ENCODE measurements at regions not wholly inside any gene's neighbourhood (a gene's known extent, or its start where the extent isn't known, plus 50 kb on each side); places are given as distances from the start of the nearest gene placed in this dataset.
"Not testable (repeated sequence)": the region's sequence is repeated elsewhere in the genome, so short reads cannot be mapped to it uniquely, and the experiment has no call there.

DNA sequence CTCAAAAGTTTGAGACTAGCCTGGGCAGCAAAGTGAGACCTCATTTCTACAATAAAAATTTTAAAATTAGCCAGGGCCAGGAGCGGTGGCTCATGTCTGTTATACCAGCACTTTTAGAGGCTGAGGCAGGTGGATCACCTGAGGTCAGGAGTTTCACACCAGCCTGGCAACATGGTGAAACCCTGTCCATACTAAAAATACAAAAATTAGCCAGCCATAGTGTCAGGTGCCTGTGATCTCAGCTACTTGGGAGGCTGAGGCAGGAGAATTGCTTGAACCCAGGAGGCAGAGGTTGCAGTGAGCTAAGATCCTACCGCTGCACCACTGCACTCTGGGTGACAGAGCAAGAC lies 85.1 kb upstream of the MAP4 start:
- DNase-seq: not testable (repeated sequence)

DNA sequence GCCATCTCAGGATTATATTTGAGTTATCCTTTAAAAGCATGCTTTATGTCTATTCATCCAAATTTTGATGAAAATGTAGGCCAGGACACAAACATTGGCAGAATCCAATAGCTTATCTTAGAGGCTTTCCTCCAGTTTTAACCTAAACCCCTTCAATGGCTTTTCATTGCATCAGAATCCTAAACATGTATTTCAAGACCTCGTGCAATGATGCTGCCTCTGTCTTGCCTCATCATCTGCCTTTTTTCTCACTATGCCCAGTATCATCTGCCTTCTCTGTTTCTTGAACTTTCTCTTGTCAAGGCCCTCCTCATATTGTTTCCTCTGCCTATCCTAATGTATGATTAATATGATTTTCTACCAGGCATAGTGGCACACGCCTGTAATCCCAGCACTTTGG lies 76.1 kb upstream of the MAP4 start:
- no peak for DNase-seq

DNA sequence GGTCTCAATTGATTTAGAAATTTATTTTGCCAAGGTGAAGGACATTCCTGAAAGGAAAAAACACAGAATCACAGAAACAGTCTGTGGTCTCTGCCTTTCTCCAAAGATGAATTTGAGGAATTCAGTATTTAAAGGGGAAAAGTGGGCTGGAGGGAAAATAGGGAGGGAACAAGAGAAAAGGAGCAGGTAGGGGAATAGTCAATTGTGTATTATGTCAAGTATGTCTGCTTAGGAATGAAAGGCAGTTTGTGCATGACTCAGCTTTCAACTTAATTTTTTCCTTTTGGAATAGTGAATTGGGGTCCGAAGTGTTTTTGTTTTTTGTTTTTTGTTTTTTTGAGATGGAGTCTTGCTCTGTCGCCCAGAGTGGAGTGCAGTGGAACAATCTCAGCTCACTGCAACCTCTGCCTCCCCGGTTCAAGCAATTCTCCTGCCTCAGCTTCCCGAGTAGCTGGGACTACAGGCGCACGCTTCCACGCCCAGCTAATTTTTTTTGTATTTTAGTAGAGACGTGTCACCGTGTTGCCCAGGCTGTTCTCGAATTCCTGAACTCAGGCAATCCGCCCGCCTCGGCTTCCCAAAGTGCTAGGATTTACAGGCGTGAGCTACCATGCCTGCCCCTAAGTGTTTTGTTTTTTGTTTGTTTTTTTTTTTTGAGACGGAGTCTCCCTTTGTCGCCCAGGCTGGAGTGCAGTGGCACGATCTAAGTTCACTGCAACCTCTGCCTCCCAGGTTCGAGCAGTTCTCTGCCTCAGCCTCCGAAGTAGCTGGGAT lies 74.1 kb upstream of the MAP4 start:
- no peak for DNase-seq

DNA sequence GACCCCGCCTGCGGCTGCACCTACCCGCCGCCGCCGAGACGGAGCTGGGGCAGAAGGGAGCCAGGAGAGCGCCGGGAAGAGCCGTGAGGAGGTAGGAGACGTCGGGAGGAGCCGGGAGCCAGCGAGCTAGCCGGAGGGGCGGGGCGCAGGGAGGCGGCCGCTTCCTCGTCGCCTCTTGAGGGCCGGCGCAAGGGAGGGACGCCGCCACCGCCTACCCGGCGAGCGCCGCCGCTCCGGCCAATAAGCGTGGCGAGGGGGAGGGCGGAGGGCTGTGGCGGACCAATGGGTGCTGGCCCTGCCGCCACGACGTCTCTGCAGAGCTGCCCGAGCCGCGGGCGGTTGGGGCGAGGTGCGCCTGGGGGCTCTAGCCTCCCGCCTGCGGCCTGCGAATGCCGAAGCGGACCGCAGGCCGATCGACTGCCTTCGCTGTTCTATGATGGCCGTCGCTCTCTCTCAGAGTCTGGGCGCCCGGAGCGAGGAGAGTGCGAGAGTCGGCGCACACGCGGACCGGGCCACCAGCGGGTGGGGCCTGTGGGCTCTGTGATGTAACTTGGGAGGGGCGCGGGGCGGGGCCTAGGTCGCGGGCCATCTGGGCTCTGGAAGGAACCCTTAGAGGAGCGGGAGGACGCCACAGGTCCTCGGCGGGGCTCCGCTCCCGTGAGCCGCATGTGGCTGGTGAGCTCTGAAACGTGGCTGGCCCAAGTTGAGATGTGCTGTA lies 72.7 kb upstream of the MAP4 start:
- DNase-seq: peak; percentile 71

DNA sequence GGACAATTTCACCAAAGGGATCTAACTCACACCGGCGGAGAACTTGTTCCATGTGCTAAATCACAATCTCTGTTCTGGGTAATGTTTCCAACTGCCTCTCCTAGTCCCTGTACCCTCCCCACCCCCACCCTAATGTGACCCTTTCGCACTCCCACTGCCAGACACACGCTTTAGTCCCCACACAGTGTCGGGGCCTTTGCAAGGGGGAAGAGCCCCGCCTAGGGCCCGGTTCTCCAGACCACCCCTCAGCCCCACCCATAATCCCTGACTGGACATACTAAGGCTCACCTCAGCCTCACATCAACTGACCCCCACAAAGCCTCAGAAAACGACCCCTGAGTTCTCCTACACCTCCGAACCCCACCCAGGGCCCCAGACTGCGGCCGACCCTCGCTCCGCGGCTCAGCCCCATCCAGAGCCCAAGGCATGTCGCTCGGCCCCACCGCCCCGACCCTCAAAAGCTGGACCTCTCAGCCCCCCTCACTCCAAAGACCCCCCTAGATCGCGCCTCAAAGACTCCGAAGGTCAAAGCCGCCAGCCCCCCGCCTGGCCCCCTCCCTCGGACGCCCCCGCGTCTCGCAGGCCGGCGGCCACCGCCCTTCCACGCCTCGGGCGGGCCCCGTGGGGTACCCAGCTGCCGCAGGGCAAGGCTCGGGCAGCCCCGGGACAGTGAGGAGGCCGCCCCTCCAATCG lies 72.0 kb upstream of the MAP4 start:
- DNase-seq: no peak

DNA sequence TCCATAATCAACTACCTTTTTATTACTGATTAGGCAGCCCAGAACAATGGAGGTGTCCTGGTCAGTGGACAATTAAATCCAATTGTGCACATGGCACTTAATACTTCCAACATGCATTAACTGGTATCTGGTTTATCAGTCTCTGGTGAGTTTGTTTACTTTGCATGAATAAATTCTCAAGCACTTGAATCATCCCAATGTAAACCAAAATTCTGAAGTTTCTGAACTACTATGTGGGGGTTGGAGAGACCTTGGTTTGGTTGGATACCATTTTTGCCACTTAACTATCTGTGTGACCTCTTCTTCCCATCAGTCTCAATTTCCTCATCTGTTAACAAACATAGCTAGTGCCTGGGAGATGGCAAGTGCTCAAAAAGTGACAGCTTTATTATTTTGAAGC lies 70.5 kb upstream of the MAP4 start:
- DNase-seq: no peak

DNA sequence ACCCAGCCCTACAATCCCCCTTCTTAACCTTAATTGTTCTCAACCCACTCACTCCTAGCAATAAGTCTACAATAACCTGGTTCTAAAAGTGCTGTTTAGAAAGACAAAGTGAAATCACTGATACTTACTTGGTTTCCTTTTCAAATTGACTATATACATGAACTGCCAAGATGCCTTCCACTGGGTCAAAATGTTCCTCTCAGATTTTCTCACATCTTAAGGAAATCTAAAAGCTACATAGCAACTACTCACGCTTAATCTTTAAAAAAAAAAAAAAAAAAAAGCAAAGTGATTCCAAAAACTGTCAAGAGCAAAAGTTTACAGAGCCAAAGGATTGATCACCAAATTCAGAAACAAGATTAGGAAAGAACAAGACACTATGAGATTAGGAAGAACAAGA lies 68.7 kb upstream of the MAP4 start:
- no peak for DNase-seq

DNA sequence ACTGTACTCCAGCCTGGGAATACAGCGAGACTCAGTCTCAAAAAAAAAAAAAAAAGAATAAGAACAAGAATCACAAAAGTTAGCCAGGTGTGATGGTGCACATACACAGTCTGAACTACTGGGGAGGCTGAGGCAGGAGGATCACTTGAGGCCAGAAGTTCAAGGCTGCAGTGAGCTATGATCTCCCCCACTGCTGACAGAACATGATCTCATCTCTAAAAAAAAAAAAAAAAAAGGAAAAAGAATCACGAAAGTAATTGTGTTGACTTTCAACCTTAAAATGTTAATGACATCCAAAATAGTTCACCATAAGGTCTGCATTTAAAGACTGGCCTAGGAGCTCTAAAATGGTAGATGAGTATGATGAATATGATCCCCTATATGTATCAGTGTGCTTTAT lies 68.0 kb upstream of the MAP4 start:
- DNase-seq: no peak

DNA sequence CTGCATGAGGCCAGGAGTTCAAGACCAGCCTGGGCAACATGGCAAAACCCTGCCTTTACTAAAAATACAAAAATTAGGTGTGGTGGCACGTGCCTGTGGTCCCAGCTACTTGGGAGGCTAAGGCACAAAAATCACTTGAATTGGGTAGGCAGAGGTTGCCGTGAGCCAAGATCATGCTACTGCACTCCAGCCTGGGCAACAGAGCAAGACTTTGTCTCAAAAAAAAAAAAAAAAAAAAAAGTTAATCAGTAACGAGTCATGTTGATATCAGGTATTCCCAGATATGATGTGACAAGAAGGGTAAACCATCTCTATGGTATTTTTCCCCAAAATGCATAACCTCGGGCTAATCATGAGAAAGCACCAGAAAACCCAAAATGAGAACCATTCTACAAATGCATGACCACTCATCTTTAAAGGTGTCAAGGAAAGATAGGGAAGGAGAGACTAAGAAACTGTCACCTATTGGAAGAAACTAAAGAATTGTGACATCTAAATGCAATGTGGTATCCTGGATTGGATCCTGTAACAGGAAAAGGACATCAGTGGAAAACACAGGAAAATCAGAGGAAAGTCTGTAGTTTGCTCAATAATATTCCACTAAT lies 66.5 kb upstream of the MAP4 start:
- DNase-seq: no peak

DNA sequence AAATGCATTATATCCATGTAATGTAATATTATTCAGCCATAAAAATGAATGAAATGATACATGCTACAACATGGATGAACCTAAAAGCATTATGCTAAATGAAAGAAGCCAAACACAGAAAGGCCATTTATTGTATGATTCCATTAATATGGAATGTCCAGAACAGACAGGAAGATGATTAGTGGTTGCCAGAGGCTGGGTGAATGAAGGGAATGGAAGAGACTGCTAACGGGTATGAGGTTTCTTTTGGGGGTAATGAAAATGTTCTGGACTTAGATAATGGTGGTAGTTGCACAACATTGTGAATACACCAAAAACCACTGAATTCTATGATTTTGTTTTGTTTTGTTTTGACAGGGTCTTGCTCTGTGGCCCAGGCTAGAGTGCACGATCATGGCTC lies 61.6 kb upstream of the MAP4 start:
- DNase-seq: no peak

DNA sequence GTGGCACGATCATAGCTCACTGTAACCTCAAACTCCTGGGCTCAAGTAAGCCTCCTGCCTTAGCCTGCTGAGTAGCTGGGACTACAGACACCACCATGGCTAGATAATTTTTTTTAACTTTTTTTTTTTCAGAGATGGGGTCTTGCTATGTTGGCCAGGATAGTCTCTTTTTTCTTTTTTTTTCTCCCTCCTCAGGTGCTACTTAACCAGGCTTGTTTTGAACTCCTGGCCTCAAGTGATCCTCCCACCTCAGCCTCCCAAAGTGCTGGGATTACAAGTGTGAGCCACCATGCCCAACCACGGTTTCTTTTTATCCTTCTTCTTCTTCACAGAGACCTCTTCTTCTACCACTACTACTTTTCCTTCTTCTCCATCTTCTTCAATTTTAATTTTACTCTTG lies 53.8 kb upstream of the MAP4 start:
- no peak for DNase-seq

DNA sequence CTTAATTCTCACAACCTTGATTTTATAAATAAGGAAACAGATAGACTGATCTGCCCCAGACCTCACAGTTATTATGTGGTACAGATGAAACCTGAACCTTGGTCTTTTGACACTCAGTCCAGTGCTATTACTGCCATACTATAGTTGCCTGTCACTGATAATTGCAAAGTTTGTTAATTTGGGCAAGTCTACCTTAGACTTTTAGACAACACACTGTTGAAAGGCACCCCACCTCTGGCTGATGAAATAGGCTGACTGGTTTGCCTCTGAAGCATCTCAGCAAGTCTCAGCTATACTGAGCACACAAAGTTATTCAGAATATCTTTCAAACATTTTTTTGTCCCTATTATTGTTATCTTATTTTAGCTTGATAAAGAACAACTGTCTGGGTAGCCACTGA lies 53.1 kb upstream of the MAP4 start:
- no peak for DNase-seq

DNA sequence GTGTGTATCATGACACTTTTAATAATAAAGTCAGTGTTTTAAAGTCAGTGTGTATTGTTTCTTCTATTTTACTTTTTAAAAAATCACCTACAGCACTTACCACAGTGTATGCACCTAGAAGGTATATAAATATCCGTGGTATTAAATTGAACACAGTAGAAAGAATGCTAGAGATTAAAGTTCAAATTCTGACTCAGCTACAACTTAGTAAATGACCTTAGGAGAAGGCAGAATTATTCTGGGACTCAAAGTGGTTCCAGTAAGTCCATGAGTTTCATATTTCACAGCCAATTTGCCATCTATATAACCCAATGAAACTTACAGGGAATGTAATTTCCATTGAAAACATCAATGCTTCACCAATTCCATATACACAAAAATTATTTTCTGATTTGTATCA lies 52.7 kb upstream of the MAP4 start:
- DNase-seq: no peak

DNA sequence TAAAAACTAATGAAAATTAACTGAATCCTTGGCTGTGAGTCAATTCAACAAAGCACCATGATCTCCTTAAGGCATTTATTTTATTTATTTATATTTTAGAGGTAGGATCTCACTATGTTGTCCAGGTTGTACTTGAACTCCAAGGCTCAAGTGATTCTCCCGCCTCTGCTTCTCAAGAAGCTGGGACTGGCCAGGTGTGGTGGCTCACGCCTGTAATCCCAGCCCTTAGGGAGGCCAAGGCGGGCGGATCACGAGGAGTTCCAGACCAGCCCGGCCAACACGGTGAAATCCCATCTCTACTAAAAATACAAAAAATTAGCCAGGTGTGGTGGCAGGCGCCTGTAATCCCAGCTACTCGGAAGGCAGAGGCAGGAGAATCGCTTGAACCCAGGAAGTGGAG lies 52.1 kb upstream of the MAP4 start:
- DNase-seq: not testable (repeated sequence)

DNA sequence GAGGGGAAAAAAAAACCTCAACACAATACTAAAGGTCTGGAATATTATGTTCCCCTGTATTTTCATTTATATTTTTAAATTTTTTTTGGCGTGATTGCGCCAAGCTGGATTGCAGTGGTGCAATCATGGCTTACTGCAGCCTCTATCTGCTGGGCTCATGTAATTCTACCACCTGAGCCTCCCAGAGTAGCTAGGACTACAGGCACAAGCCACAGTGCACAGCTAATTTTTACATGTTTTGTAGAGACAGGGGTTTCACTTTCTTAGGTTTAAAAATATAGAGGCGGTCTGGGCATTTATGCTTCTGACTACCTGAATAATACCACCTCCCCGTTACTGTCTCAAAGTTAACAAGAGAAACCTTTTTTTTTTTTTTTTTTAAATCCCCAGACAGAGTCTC lies 51.1 kb upstream of the MAP4 start:
- DNase-seq: no peak

All from NCI-H1417 treated with DMSO at 0.1 percent for 48 hours (cell line).